Lung (tissue), 11 donors: ENCODE measurements at regions not wholly inside any gene's neighbourhood (a gene's known extent, or its start where the extent isn't known, plus 50 kb on each side); places are given as distances from the start of the nearest gene placed in this dataset.

Experiments
- ATAC-seq: fragments of 200-7000 bp; cut with Tn5 transposase; one replicate; pipeline ENCODE4 v1.9.1; 2020; ENCODE audit warnings: moderate number of reproducible peaks; ENCODE audit not compliant: insufficient read depth, low FRiP score
- DNase-seq, 3 donors: peaks; one replicate each; pipeline ENCODE4 v3.0.0-alpha.2; 2013 to 2017
- H3K27ac ChIP-seq, 2 donors: one replicate each; pipeline ENCODE4 v1.5.1; 2013; ENCODE audit warnings: mild to moderate bottlenecking in 2 of 2, moderate library complexity in 2 of 2, control low read depth in 1 of 2, inconsistent platforms in 1 of 2, low read depth in 1 of 2, low read length in 1 of 2
- H3K27me3 ChIP-seq, 3 donors: one replicate each; pipeline ENCODE4 v1.5.1; 2013; ENCODE audit warnings: low read length in 2 of 3; ENCODE audit not compliant: control insufficient read depth in 3 of 3, insufficient read depth in 3 of 3
- H3K36me3 ChIP-seq, 4 donors: one replicate each; pipeline ENCODE4 v1.5.1; 2013; ENCODE audit warnings: low read length in 4 of 4, mild to moderate bottlenecking in 1 of 4, moderate library complexity in 1 of 4; ENCODE audit not compliant: control insufficient read depth in 4 of 4, insufficient read depth in 4 of 4
- H3K4me1 ChIP-seq, 5 donors: one replicate each; pipeline ENCODE4 v1.5.1; 2013; ENCODE audit warnings: low read length in 5 of 5, mild to moderate bottlenecking in 2 of 5, moderate library complexity in 1 of 5; ENCODE audit not compliant: control insufficient read depth in 5 of 5, insufficient read depth in 5 of 5
- H3K4me3 ChIP-seq: one replicate; pipeline ENCODE4 v1.5.1; 2013; ENCODE audit warnings: mild to moderate bottlenecking, control low read depth, moderate library complexity
- H3K9ac ChIP-seq, 2 donors: one replicate each; pipeline ENCODE4 v1.5.1; 2013; ENCODE audit warnings: low read length in 2 of 2, control low read depth in 1 of 2; ENCODE audit not compliant: insufficient read depth in 1 of 2
- H3K9me3 ChIP-seq, 4 donors: one replicate each; pipeline ENCODE4 v1.5.1; 2013; ENCODE audit warnings: low read length in 3 of 4, mild to moderate bottlenecking in 1 of 4, moderate library complexity in 1 of 4; ENCODE audit not compliant: control insufficient read depth in 4 of 4, insufficient read depth in 3 of 4
- CTCF ChIP-seq: IDR thresholded peaks from 2 replicates; pipeline ENCODE4 v1.5.1; 2012; ENCODE audit warnings: mild to moderate bottlenecking; ENCODE audit errors: control extremely low read depth, extremely low read depth
- WGBS, 2 donors: extraction: QIAGEN DNeasy Blood & Tissue Kit; methylation state at CpG; one replicate each; pipeline ENCODE4 v1.1.7; 2013; 5-methylcytosine and 5-hydroxymethylcytosine counted together
- donor health status: control.
- donor health status: control.
- donor health status: Bipolar disorder and iron deficiency.
- donor health status: healthy.
- donor health status: DM: yes; HTN: yes; CAD: no.

- no peak for TF ChIP-seq CTCF
- no peak overlapping the region for H3K27ac ChIP-seq
- DNase-seq (no peak), ATAC-seq (no peak)
- no peaks in the 10 kb centered on the region for H3K36me3 ChIP-seq
- H3K27me3 ChIP-seq = no peaks in the 10 kb centered on the region
- no peaks in the 10 kb centered on the region for H3K4me1 ChIP-seq
- H3K9me3 ChIP-seq = no peaks in the 10 kb centered on the region
- WGBS, 2 donors = 79 to 84% methylated on average over 4 of the region's 4 CpGs
- H3K4me3 ChIP-seq = no peak overlapping the region
- H3K9ac ChIP-seq = no peak overlapping the region
Measured at GRCh38 chr2:52861596-52861995, 906.0 kb upstream of the CHAC2 start.

DNA sequence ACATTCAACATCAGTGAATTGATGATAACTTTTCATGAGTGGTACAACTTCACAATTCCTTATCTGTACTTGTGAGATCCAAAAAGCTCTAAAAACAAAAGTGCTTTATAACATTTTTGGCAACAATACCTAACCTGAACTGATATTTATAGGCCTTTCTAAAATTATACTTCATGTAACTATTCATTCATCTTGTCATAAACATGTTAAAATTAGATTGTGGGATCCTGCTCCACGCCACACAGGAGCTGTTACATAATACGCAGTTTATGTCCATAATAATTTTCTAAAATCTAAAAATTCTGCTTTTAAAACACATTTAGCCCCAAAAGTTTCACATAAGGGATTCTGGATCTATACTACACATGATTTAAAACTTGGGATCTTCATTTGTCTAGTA, 908.5 kb upstream of the CHAC2 start:
- Histone ChIP-seq H3K36me3 (no peaks in the 10 kb centered on the region), H3K4me3 (no peak overlapping the region), H3K9me3 (no peaks in the 10 kb centered on the region), H3K27ac (no peak overlapping the region), H3K27me3 (no peaks in the 10 kb centered on the region), H3K9ac (no peak overlapping the region), H3K4me1 (no peaks in the 10 kb centered on the region)
- 37 to 64% methylated on average over 2 of the region's 2 CpGs for WGBS, 2 donors
- no peak for DNase-seq
- TF ChIP-seq CTCF = no peak
- ATAC-seq = no peak

DNA sequence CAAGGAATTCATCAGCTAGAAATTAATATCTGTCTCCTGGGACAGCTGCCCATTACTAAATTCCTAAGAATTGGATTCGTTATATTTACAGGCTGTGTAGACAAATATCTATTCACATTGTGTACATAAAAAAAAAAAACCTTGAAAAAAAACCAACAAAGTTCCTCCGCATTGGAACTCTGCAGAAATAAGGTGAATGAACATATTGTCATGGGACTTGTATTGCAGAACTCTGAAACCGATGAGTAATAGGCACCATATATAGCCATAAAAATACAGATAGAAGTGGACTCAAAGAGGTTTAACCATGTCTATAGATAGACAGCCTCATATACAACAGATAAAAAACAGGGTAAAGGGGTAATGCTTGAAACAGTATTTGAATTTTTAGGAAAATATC, 909.9 kb upstream of the CHAC2 start:
- TF ChIP-seq CTCF = no peak
- no peaks in the 10 kb centered on the region for H3K27me3 ChIP-seq
- peaks cover 0 to 2% (median 0%) of the 10 kb centered on the region in 4 donors for H3K9me3 ChIP-seq
- no peak overlapping the region for H3K4me3 ChIP-seq
- H3K27ac ChIP-seq = no peak overlapping the region
- ATAC-seq = no peak
- no peak for DNase-seq
- 86% methylated on average over 3 of the region's 3 CpGs for WGBS, 2 donors
- no peaks in the 10 kb centered on the region for H3K36me3 ChIP-seq
- H3K9ac ChIP-seq = no peak overlapping the region
- no peaks in the 10 kb centered on the region for H3K4me1 ChIP-seq

DNA sequence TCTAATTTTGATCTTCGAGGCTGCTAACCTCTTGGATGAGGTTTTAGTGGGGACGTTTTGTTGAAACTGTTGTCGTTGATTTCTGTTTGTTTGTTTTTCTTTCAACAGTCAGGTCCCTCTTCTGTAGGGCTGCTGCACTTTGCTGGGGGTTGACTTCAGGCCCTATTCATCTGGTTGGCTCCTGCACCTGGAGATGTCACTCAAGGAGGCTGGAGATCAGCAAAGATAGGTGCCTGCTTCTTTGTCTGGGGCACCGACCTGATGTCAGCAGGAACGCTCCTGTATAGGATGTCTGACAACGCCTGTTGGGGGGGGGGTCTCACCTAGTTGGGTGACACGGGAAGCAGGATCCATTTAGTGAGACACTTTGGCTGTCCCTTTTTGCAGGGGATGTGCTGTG, 915.6 kb upstream of the CHAC2 start:
- Histone ChIP-seq H3K36me3 (no peaks in the 10 kb centered on the region), H3K27ac (no peak overlapping the region), H3K9ac (no peak overlapping the region), H3K27me3 (no peaks in the 10 kb centered on the region), H3K4me3 (no peak overlapping the region), H3K4me1 (no peaks in the 10 kb centered on the region), H3K9me3 (peaks cover 0 to 10% (median 0%) of the 10 kb centered on the region in 4 donors)
- WGBS, 2 donors = 86 to 93% methylated on average over 7 of the region's 7 CpGs
- TF ChIP-seq CTCF = no peak
- ATAC-seq (no peak), DNase-seq (no peak)
